GM21528 (cell line): ENCODE measurements at regions not wholly inside any gene's neighbourhood (a gene's known extent, or its start where the extent isn't known, plus 50 kb on each side); places are given as distances from the start of the nearest gene placed in this dataset.

Source experiments
- ATAC-seq: cut with Tn5 transposase; IDR thresholded peaks from one replicate; pipeline ENCODE4 v1.9.1; 2021; ENCODE audit warnings: mild to moderate bottlenecking, moderate library complexity; ENCODE audit not compliant: unreplicated experiment, low FRiP score

- no peak for ATAC-seq
Measured at GRCh38 chr3:18648868-18649462, 223.8 kb upstream of the SATB1 start.

GRCh38 chr3:18648159-18648558, 223.0 kb upstream of the SATB1 start:
- ATAC-seq = no peak

- no peak for ATAC-seq
Measured at GRCh38 chr3:18645619-18646018, 220.5 kb upstream of the SATB1 start.

- no peak for ATAC-seq
Measured at GRCh38 chr3:18643281-18643680, 218.1 kb upstream of the SATB1 start.

GRCh38 chr3:18641916-18642315, 216.8 kb upstream of the SATB1 start:
- ATAC-seq = no peak

GRCh38 chr3:18635215-18635614, 210.1 kb upstream of the SATB1 start:
- ATAC-seq = no peak

- no peak for ATAC-seq
Measured at GRCh38 chr3:18634461-18634860, 209.3 kb upstream of the SATB1 start.

- ATAC-seq = no peak
Measured at GRCh38 chr3:18633002-18633401, 207.9 kb upstream of the SATB1 start.

- no peak for ATAC-seq
Measured at GRCh38 chr3:18630295-18630694, 205.2 kb upstream of the SATB1 start.

- no peak for ATAC-seq
Measured at GRCh38 chr3:18625085-18625484, 199.9 kb upstream of the SATB1 start.

- ATAC-seq = no peak
Measured at GRCh38 chr3:18623220-18623619, 198.1 kb upstream of the SATB1 start.

GRCh38 chr3:18618723-18619122, 193.6 kb upstream of the SATB1 start:
- no peak for ATAC-seq

- ATAC-seq = no peak
Measured at GRCh38 chr3:18611991-18612390, 186.9 kb upstream of the SATB1 start.

GRCh38 chr3:18609187-18609586, 184.0 kb upstream of the SATB1 start:
- no peak for ATAC-seq

GRCh38 chr3:18597919-18598318, 172.8 kb upstream of the SATB1 start:
- ATAC-seq = no peak

GRCh38 chr3:18593231-18593630, 168.1 kb upstream of the SATB1 start:
- no peak for ATAC-seq

- ATAC-seq = no peak
Measured at GRCh38 chr3:18591120-18591519, 166.0 kb upstream of the SATB1 start.

GRCh38 chr3:18586076-18586475, 160.9 kb upstream of the SATB1 start:
- no peak for ATAC-seq

GRCh38 chr3:18585004-18585968, 160.1 kb upstream of the SATB1 start:
- ATAC-seq = no peak

GRCh38 chr3:18580268-18580667, 155.1 kb upstream of the SATB1 start:
- no peak for ATAC-seq

GRCh38 chr3:18579661-18580060, 154.5 kb upstream of the SATB1 start:
- no peak for ATAC-seq

- no peak for ATAC-seq
Measured at GRCh38 chr3:18575573-18575972, 150.4 kb upstream of the SATB1 start.
